GM12873 (cell line): ENCODE measurements at regions not wholly inside any gene's neighbourhood (a gene's known extent, or its start where the extent isn't known, plus 50 kb on each side); places are given as distances from the start of the nearest gene placed in this dataset.

Experiments used
- TF ChIP-seq, protein P1 (sequence below): IDR thresholded peaks from 2 replicates; pipeline ENCODE4 v1.5.1; 2012; ENCODE audit warnings: low read depth, mild to moderate bottlenecking, moderate library complexity, low read length, control low read depth; ENCODE audit not compliant: insufficient read depth; ENCODE audit errors: missing control alignments

DNA sequence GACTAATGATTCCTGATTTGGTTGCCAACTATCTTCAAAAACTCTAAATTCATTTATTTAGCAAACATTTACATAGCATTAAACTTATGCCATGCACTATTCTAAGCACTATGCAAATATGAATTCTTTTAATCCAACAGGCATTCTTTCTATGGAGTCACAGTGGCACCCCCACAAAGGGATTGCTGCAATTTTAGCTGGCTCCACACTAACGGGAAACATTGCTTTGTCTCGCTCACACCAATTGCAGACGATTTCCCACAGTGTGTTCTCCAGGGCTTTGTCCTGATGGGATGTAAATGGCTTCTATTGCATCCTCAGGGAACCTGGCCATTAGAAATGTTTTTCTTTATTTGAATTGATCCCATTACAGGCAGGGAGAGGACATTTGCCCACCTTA is 259.1 kb downstream of the BARHL2 start:
- TF ChIP-seq, protein P1, sequence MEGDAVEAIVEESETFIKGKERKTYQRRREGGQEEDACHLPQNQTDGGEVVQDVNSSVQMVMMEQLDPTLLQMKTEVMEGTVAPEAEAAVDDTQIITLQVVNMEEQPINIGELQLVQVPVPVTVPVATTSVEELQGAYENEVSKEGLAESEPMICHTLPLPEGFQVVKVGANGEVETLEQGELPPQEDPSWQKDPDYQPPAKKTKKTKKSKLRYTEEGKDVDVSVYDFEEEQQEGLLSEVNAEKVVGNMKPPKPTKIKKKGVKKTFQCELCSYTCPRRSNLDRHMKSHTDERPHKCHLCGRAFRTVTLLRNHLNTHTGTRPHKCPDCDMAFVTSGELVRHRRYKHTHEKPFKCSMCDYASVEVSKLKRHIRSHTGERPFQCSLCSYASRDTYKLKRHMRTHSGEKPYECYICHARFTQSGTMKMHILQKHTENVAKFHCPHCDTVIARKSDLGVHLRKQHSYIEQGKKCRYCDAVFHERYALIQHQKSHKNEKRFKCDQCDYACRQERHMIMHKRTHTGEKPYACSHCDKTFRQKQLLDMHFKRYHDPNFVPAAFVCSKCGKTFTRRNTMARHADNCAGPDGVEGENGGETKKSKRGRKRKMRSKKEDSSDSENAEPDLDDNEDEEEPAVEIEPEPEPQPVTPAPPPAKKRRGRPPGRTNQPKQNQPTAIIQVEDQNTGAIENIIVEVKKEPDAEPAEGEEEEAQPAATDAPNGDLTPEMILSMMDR, result no peak

- TF ChIP-seq, protein P1, result no peak
These were observed 264.6 kb downstream of the BARHL2 start for GRCh38 chr1:90452491-90452890.

GRCh38 chr1:90443354-90443753 is 273.7 kb downstream of the BARHL2 start:
- TF ChIP-seq, protein P1, result no peak

DNA sequence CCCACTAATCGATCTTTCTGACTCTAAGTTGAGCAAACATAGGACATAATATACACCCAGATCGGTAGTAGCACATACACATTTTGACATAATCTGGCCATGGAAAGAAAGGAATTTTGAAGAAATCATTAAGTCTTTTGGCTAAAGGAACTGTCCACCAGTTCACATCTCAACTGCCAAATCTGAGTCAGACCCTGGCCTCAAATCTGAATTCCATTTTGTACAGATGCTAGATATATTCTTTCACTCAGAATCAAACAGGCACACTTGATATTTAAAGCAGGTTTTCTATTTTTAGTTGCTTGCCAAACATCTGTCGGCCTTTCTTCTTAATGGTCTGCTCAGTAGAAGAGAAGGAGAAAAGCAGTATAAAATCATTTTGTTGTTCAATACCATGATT is 281.8 kb downstream of the BARHL2 start:
- TF ChIP-seq, protein P1, result no peak

GRCh38 chr1:90434460-90434859 is 282.6 kb downstream of the BARHL2 start:
- TF ChIP-seq, protein P1, result peak; percentile 34

GRCh38 chr1:90417126-90417525 is 300.0 kb downstream of the BARHL2 start:
- TF ChIP-seq, protein P1, result no peak

- TF ChIP-seq, protein P1, result no peak
These were observed 302.9 kb downstream of the BARHL2 start for GRCh38 chr1:90414201-90414600.
